SU-DHL-6 (cell line): ENCODE measurements at regions not wholly inside any gene's neighbourhood (a gene's known extent, or its start where the extent isn't known, plus 50 kb on each side); places are given as distances from the start of the nearest gene placed in this dataset.

Source experiments
- H2AFZ ChIP-seq: fragments of 200-600 bp; sonication (generic); 2 replicates; pipeline ENCODE4 v1.6.1; 2014; ENCODE audit warnings: low read depth, mild to moderate bottlenecking, moderate library complexity, mixed read lengths, antibody characterized with exemption, low read length; ENCODE audit not compliant: severe bottlenecking
- H3F3A ChIP-seq: fragments of 200-600 bp; shearing (Covaris generic); 2 replicates; pipeline ENCODE4 v1.6.0; 2016; ENCODE audit warnings: antibody characterized with exemption, mild to moderate bottlenecking; ENCODE audit not compliant: insufficient read depth
- H3K27ac ChIP-seq: fragments of 200-600 bp; sonication (generic); 2 replicates; pipeline ENCODE4 v1.5.1; 2016; ENCODE audit warnings: low read depth, mild to moderate bottlenecking, low read length, moderate library complexity, mixed read lengths
- H3K27me3 ChIP-seq: fragments of 200-600 bp; sonication (generic), shearing (Covaris generic); 2 replicates; pipeline ENCODE4 v1.6.0; 2014; ENCODE audit warnings: mild to moderate bottlenecking, low read length
- H3K36me3 ChIP-seq: fragments of 200-600 bp; sonication (generic); 2 replicates; pipeline ENCODE4 v1.6.1; 2014; ENCODE audit warnings: mild to moderate bottlenecking, low read length, mixed read lengths
- H3K4me2 ChIP-seq: fragments of 300-600, 200-600 bp; shearing (Covaris generic), sonication (generic); 2 replicates; pipeline ENCODE4 v1.6.0; 2014; ENCODE audit warnings: low read length, low read depth, mild to moderate bottlenecking; ENCODE audit not compliant: poor library complexity, severe bottlenecking
- H3K4me3 ChIP-seq: fragments of 200-600 bp; sonication (generic); 2 replicates; pipeline ENCODE4 v1.5.1; 2014; ENCODE audit warnings: antibody characterized with exemption, low read length, mild to moderate bottlenecking, mixed read lengths; ENCODE audit not compliant: insufficient read depth, poor library complexity, severe bottlenecking
- H3K79me2 ChIP-seq: fragments of 200-600 bp; sonication (generic); 2 replicates; pipeline ENCODE4 v1.6.1; 2014; ENCODE audit warnings: mild to moderate bottlenecking, low read length, moderate library complexity; ENCODE audit not compliant: insufficient read depth
- H3K9ac ChIP-seq: fragments of 200-600 bp; sonication (generic); 2 replicates; pipeline ENCODE4 v1.7.0; 2014; ENCODE audit warnings: mild to moderate bottlenecking, low read length
- H3K9me2 ChIP-seq: fragments of 200-600 bp; sonication (generic); replicated peaks from 2 replicates; pipeline ENCODE4 v1.6.1; 2014; ENCODE audit warnings: low read length; ENCODE audit not compliant: insufficient read depth
- H3K9me3 ChIP-seq: fragments of 200-600 bp; sonication (generic); 2 replicates; pipeline ENCODE4 v1.6.1; 2014; ENCODE audit warnings: low read length, mixed read lengths; ENCODE audit not compliant: insufficient read depth
- H4K20me1 ChIP-seq: fragments of 200-600 bp; sonication (generic); 2 replicates; pipeline ENCODE4 v1.6.1; 2014; ENCODE audit warnings: low read depth, mild to moderate bottlenecking, antibody characterized with exemption, low read length, moderate library complexity, mixed read lengths
- CTCF ChIP-seq: fragments of 200-600 bp; sonication (generic); IDR thresholded peaks from one replicate; pipeline ENCODE4 v1.5.1; 2017; ENCODE audit warnings: antibody characterized with exemption, mild to moderate bottlenecking, low read length, moderate library complexity; ENCODE audit not compliant: insufficient read depth, poor library complexity, severe bottlenecking
- EZH2phosphoT487 ChIP-seq: fragments of 200-600 bp; sonication (generic), shearing (Covaris generic); conservative IDR thresholded peaks from 2 replicates; pipeline ENCODE4 v1.6.1; 2018; ENCODE audit warnings: mild to moderate bottlenecking, antibody characterized with exemption, low read length, moderate library complexity, mixed read lengths

GRCh38 chr7:110001254-110001938 lies 1089.5 kb upstream of the LRRN3 start:
- Histone ChIP-seq H3K27ac (no peak overlapping the region), H3K9ac (no peak overlapping the region), H3K36me3 (no peaks in the 10 kb centered on the region), H3K4me2 (no peak overlapping the region), H3K9me2 (no peaks in the 10 kb centered on the region), H3K9me3 (no peaks in the 10 kb centered on the region; the same call in 1 of the 2 replicates), H3K27me3 (no peaks in the 10 kb centered on the region), H3K79me2 (no peaks in the 10 kb centered on the region), H4K20me1 (no peaks in the 10 kb centered on the region), H3K4me3 (no peak overlapping the region), H3F3A (no peaks in the 10 kb centered on the region), H2AFZ (no peak overlapping the region)
- TF ChIP-seq EZH2phosphoT487 = no peak

- H3K79me2 ChIP-seq = no peaks in the 10 kb centered on the region
- H3K9me3 ChIP-seq = no peaks in the 10 kb centered on the region
- H3K9ac ChIP-seq = no peak overlapping the region
- H3K4me2 ChIP-seq = no peak overlapping the region
- TF ChIP-seq EZH2phosphoT487 (no peak), CTCF (no peak)
- no peaks in the 10 kb centered on the region for H3K36me3 ChIP-seq
- H3K27ac ChIP-seq = no peak overlapping the region
- no peaks in the 10 kb centered on the region for H3F3A ChIP-seq
- H3K9me2 ChIP-seq = no peaks in the 10 kb centered on the region
- H2AFZ ChIP-seq = no peak overlapping the region
- H4K20me1 ChIP-seq = no peaks in the 10 kb centered on the region
- no peak overlapping the region for H3K4me3 ChIP-seq
- no peaks in the 10 kb centered on the region for H3K27me3 ChIP-seq
Measured at GRCh38 chr7:110003827-110004226, 1087.1 kb upstream of the LRRN3 start.

GRCh38 chr7:110007320-110008063 lies 1083.4 kb upstream of the LRRN3 start:
- Histone ChIP-seq H3K4me3 (no peak overlapping the region), H3K79me2 (no peaks in the 10 kb centered on the region), H3K36me3 (no peaks in the 10 kb centered on the region), H3K4me2 (no peak overlapping the region), H3K9ac (no peak overlapping the region), H3F3A (no peaks in the 10 kb centered on the region), H3K27me3 (no peaks in the 10 kb centered on the region), H3K9me3 (no peaks in the 10 kb centered on the region), H4K20me1 (no peaks in the 10 kb centered on the region), H2AFZ (no peak overlapping the region), H3K9me2 (no peaks in the 10 kb centered on the region), H3K27ac (no peak overlapping the region)
- TF ChIP-seq EZH2phosphoT487 = no peak
- no peak for TF ChIP-seq CTCF

- no peak overlapping the region for H3K9ac ChIP-seq
- no peaks in the 10 kb centered on the region for H3K79me2 ChIP-seq
- no peaks in the 10 kb centered on the region for H4K20me1 ChIP-seq
- no peaks in the 10 kb centered on the region for H3K9me2 ChIP-seq
- no peaks in the 10 kb centered on the region for H3K27me3 ChIP-seq
- H3K4me2 ChIP-seq = no peak overlapping the region
- H3K36me3 ChIP-seq = no peaks in the 10 kb centered on the region
- H3K4me3 ChIP-seq = no peak overlapping the region
- no peaks in the 10 kb centered on the region for H3F3A ChIP-seq
- H3K9me3 ChIP-seq = no peaks in the 10 kb centered on the region
- H3K27ac ChIP-seq = no peak overlapping the region
- no peak overlapping the region for H2AFZ ChIP-seq
- TF ChIP-seq CTCF (no peak), EZH2phosphoT487 (no peak)
Measured at GRCh38 chr7:110010359-110010758, 1080.6 kb upstream of the LRRN3 start.
